Mammary epithelial cell (primary cell): ENCODE measurements at regions not wholly inside any gene's neighbourhood (a gene's known extent, or its start where the extent isn't known, plus 50 kb on each side); places are given as distances from the start of the nearest gene placed in this dataset.

ENCODE experiments used
- CTCF ChIP-seq, 2 donors: IDR thresholded peaks in 1 of 2; conservative IDR thresholded peaks in 1 of 2; 2 replicates each; pipeline ENCODE4 v1.5.1; 2011 to 2012; ENCODE audit warnings: inconsistent platforms in 2 of 2, low read length in 2 of 2, mild to moderate bottlenecking in 2 of 2, control low read depth in 1 of 2, low read depth in 1 of 2; ENCODE audit not compliant: insufficient read depth in 1 of 2; ENCODE audit errors: extremely low read depth in 1 of 2
- EZH2 ChIP-seq: IDR thresholded peaks from 2 replicates; pipeline ENCODE4 v1.6.1; 2012; ENCODE audit warnings: low read length, inconsistent platforms, borderline replicate concordance

DNA sequence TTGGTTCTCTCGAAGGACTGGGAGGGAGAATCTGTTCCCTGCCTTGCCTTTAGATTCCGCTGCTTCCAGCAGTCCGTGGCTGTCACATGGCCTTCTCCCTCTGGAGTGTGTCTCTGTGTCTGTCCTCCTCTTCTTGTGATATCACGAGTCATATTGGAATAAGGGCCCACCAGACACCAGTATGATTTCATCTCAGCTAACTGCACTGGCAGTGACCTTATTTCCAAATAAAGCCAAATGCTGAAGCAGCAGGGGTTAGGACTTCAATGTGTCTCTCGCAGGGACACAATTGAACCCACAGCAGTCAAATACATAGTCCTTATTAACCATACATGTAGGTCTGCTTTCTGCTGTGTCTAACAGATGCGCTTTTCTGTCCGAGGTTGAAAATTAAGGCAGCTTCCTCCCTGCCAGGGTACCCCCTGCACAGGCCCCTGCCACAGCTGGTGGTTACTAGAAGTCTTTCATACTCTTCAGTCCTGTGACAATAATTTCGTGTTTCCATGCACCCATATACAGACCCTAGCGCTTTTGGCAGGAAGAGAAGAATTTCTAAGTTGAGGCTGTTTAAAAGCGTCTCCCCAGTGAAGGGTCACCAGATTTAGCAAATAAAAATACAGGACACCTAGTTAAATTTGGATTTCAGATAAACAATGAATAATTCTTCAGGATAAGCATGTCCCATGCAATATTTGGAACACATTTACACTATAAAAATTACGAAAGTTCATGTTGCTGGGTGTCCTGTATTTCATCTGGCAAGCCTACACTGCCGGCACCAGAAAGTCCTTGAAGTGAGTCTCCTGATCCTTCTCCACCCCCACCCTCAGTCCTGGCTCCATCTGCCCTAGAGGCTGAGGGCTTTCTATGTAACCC, 182.1 kb downstream of the ETS2 start:
- TF ChIP-seq CTCF (conservative IDR thresholded peaks at IDR 0.05 in 1 of 2, IDR thresholded peaks at IDR 0.05 in 1 of 2; ENCODE audit: extremely low read depth in 1 of 2, insufficient read depth in 1 of 2, low read depth in 1 of 2, low read length in 2 of 2): no peak
- no peak for TF ChIP-seq EZH2
